Osteoblast (primary cell): ENCODE measurements at regions not wholly inside any gene's neighbourhood (a gene's known extent, or its start where the extent isn't known, plus 50 kb on each side); places are given as distances from the start of the nearest gene placed in this dataset.

Experiments
- DNase-seq: peaks from one replicate; pipeline ENCODE4 v3.0.0; 2011; ENCODE audit warnings: low spot score, mixed read lengths; ENCODE audit not compliant: insufficient read length; ENCODE audit errors: missing footprints
- H2AFZ ChIP-seq: 2 replicates; pipeline ENCODE4 v1.6.0; 2011; ENCODE audit warnings: mild to moderate bottlenecking, low read length
- H3K27ac ChIP-seq: 2 replicates; pipeline ENCODE4 v1.5.1; 2011; ENCODE audit warnings: mild to moderate bottlenecking, low read depth, low read length, moderate library complexity
- H3K27me3 ChIP-seq: 2 replicates; pipeline ENCODE4 v1.6.0; 2012; ENCODE audit warnings: mild to moderate bottlenecking, control low read depth, inconsistent platforms, low read length, moderate library complexity; ENCODE audit not compliant: insufficient read depth
- H3K36me3 ChIP-seq: 2 replicates; pipeline ENCODE4 v1.5.1; 2011; ENCODE audit warnings: mild to moderate bottlenecking, low read length, control low read depth, moderate library complexity; ENCODE audit not compliant: insufficient read depth
- H3K4me1 ChIP-seq: 2 replicates; pipeline ENCODE4 v1.5.1; 2011; ENCODE audit warnings: mild to moderate bottlenecking, low read length, control low read depth, moderate library complexity; ENCODE audit not compliant: insufficient read depth
- H3K4me2 ChIP-seq: 2 replicates; pipeline ENCODE4 v1.6.0; 2011; ENCODE audit warnings: mild to moderate bottlenecking, low read length; ENCODE audit not compliant: insufficient read depth
- H3K4me3 ChIP-seq: fragments of 200-600 bp; sonication (generic); 3 replicates; pipeline ENCODE4 v1.5.1; 2012; ENCODE audit warnings: mild to moderate bottlenecking, low read length, inconsistent platforms; ENCODE audit not compliant: insufficient read depth
- H3K79me2 ChIP-seq: 2 replicates; pipeline ENCODE4 v1.6.0; 2012; ENCODE audit warnings: mild to moderate bottlenecking, low read length, control low read depth, inconsistent platforms; ENCODE audit not compliant: insufficient read depth
- H3K9me3 ChIP-seq: 2 replicates; pipeline ENCODE4 v1.5.1; 2011; ENCODE audit warnings: low read depth, low read length, control low read depth
- H4K20me1 ChIP-seq: 2 replicates; pipeline ENCODE4 v1.6.0; 2012; ENCODE audit warnings: mild to moderate bottlenecking, low read length, control low read depth; ENCODE audit not compliant: insufficient read depth
- TF ChIP-seq, protein P1 (sequence below): IDR thresholded peaks from 2 replicates; pipeline ENCODE4 v1.5.1; 2011; ENCODE audit warnings: mild to moderate bottlenecking, low read depth, low read length, moderate library complexity; ENCODE audit errors: extremely low read depth

DNA sequence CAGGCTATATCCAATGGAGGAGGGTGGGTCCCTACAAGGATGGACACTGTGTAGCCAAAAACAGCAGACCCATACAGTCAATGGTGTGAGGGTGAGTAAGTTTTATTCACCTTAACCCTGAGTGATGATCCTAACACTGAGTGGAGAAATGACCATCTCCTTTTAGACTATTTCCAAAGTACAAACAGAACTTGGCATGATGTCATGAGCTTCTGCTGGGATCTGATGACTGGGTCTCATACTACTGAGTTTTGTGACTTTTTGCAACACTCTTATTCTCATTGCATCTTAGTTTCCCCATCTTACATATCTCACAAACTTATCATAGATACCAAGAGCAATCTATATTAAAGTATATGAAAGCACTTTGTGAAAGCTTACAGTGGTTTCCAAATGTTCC is 330.3 kb upstream of the CFAP20DC start:
- DNase-seq = no peak
- Histone ChIP-seq H3K36me3 (no peaks in the 10 kb centered on the region), H3K4me2 (no peak overlapping the region), H3K4me3 (no peak overlapping the region), H3K9me3 (no peaks in the 10 kb centered on the region), H3K27me3 (no peaks in the 10 kb centered on the region), H3K27ac (no peak overlapping the region), H3K4me1 (no peaks in the 10 kb centered on the region), H3K79me2 (no peaks in the 10 kb centered on the region), H2AFZ (no peak overlapping the region), H4K20me1 (no peaks in the 10 kb centered on the region)
- TF ChIP-seq, protein P1, sequence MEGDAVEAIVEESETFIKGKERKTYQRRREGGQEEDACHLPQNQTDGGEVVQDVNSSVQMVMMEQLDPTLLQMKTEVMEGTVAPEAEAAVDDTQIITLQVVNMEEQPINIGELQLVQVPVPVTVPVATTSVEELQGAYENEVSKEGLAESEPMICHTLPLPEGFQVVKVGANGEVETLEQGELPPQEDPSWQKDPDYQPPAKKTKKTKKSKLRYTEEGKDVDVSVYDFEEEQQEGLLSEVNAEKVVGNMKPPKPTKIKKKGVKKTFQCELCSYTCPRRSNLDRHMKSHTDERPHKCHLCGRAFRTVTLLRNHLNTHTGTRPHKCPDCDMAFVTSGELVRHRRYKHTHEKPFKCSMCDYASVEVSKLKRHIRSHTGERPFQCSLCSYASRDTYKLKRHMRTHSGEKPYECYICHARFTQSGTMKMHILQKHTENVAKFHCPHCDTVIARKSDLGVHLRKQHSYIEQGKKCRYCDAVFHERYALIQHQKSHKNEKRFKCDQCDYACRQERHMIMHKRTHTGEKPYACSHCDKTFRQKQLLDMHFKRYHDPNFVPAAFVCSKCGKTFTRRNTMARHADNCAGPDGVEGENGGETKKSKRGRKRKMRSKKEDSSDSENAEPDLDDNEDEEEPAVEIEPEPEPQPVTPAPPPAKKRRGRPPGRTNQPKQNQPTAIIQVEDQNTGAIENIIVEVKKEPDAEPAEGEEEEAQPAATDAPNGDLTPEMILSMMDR = no peak

DNA sequence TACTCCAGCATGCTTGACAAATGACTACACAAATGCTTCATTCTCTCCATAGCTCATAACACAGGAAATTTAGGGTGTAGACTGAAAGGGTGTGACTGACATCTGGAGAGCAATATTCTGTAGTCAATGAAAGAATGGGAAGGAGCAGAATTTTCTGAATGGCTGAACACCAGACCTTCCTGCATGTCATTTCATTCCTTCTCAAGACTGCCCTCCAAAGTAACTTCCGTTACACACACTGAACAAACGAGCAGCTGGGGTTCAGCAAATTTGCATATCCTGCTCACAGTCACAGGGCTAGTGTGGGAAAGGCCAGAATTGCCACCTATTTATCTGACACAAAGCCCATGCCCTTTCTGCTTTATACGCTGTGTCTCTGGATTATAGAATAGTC is 325.0 kb upstream of the CFAP20DC start:
- Histone ChIP-seq H3K79me2 (no peaks in the 10 kb centered on the region), H3K27ac (no peak overlapping the region), H3K4me3 (no peak overlapping the region), H3K9me3 (no peaks in the 10 kb centered on the region), H3K27me3 (no peaks in the 10 kb centered on the region), H2AFZ (no peak overlapping the region), H4K20me1 (no peaks in the 10 kb centered on the region), H3K4me2 (no peak overlapping the region), H3K4me1 (no peaks in the 10 kb centered on the region), H3K36me3 (no peaks in the 10 kb centered on the region)
- TF ChIP-seq, protein P1 = no peak
- DNase-seq = no peak

- H4K20me1 ChIP-seq = no peaks in the 10 kb centered on the region
- H3K9me3 ChIP-seq = no peaks in the 10 kb centered on the region
- H3K27me3 ChIP-seq = no peaks in the 10 kb centered on the region
- no peaks in the 10 kb centered on the region for H3K79me2 ChIP-seq
- H3K4me3 ChIP-seq = no peak overlapping the region
- H2AFZ ChIP-seq = no peak overlapping the region
- H3K4me1 ChIP-seq = no peaks in the 10 kb centered on the region
- H3K36me3 ChIP-seq = no peaks in the 10 kb centered on the region
- no peak for DNase-seq
- TF ChIP-seq, protein P1 = no peak
- H3K27ac ChIP-seq = no peak overlapping the region
- H3K4me2 ChIP-seq = no peak overlapping the region
These were observed 324.4 kb upstream of the CFAP20DC start for GRCh38 chr3:59374091-59374817.

GRCh38 chr3:59372346-59372745 is 322.5 kb upstream of the CFAP20DC start:
- Histone ChIP-seq H4K20me1 (no peaks in the 10 kb centered on the region), H3K9me3 (no peaks in the 10 kb centered on the region), H2AFZ (no peak overlapping the region), H3K27ac (no peak overlapping the region), H3K4me1 (peaks cover 3% of the 10 kb centered on the region), H3K79me2 (no peaks in the 10 kb centered on the region), H3K27me3 (no peaks in the 10 kb centered on the region), H3K36me3 (no peaks in the 10 kb centered on the region), H3K4me2 (no peak overlapping the region), H3K4me3 (no peak overlapping the region)
- DNase-seq = no peak
- TF ChIP-seq, protein P1 = no peak
